ENCODE measurements at regions not wholly inside any gene's neighbourhood (a gene's known extent, or its start where the extent isn't known, plus 50 kb on each side); places are given as distances from the start of the nearest gene placed in this dataset.

GRCh38 chrX:110531873-110532580 lies 173.4 kb downstream of the RTL9 start:
- TF ChIP-seq CTCF (IDR thresholded peaks at IDR 0.05) (no peak), POLR2AphosphoS5 (IDR thresholded peaks at IDR 0.05) (no peak), POLR2A (IDR thresholded peaks at IDR 0.05) (no peak)

All from transverse colon (tissue), 4 donors.